NB4 (cell line): ENCODE measurements at regions not wholly inside any gene's neighbourhood (a gene's known extent, or its start where the extent isn't known, plus 50 kb on each side); places are given as distances from the start of the nearest gene placed in this dataset.

Experiments
- MYC ChIP-seq: IDR thresholded peaks from 2 replicates; pipeline ENCODE4 v1.6.1; 2011; ENCODE audit warnings: low read depth, low read length
- POLR2A ChIP-seq: IDR thresholded peaks from 2 replicates; pipeline ENCODE4 v1.6.1; 2011; ENCODE audit warnings: mild to moderate bottlenecking; ENCODE audit not compliant: insufficient read length; ENCODE audit errors: extremely low read depth
- TF ChIP-seq, protein P1 (sequence below): IDR thresholded peaks from one replicate; pipeline ENCODE4 v1.5.1; 2012; ENCODE audit warnings: low read depth, low read length
- TF ChIP-seq, protein P2 (sequence below): IDR thresholded peaks from 2 replicates; pipeline ENCODE4 v1.6.1; 2011; ENCODE audit warnings: low read depth, low read length

DNA sequence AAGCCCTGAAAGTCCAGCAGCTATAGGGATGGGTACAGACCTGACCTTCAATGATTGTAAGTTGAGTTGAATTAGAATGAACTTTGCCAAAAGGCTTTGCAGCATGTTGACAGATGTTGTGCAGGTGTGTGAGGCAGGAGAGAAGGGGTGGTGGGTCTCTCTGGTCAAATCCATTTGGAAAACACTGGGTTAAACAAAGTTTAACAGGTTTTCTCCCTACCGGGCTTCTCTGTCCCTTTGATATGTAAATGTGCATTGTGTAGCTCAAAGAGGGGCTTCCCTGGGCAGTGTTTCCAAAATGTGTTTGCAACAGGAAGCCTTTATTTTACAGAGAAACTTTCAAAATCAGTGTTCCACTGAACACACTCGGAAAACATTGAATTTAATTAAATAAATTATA lies 72.1 kb upstream of the BRINP1 start:
- TF ChIP-seq, protein P1, sequence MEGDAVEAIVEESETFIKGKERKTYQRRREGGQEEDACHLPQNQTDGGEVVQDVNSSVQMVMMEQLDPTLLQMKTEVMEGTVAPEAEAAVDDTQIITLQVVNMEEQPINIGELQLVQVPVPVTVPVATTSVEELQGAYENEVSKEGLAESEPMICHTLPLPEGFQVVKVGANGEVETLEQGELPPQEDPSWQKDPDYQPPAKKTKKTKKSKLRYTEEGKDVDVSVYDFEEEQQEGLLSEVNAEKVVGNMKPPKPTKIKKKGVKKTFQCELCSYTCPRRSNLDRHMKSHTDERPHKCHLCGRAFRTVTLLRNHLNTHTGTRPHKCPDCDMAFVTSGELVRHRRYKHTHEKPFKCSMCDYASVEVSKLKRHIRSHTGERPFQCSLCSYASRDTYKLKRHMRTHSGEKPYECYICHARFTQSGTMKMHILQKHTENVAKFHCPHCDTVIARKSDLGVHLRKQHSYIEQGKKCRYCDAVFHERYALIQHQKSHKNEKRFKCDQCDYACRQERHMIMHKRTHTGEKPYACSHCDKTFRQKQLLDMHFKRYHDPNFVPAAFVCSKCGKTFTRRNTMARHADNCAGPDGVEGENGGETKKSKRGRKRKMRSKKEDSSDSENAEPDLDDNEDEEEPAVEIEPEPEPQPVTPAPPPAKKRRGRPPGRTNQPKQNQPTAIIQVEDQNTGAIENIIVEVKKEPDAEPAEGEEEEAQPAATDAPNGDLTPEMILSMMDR, result no peak
- TF ChIP-seq, protein P2, sequence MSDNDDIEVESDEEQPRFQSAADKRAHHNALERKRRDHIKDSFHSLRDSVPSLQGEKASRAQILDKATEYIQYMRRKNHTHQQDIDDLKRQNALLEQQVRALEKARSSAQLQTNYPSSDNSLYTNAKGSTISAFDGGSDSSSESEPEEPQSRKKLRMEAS, result no peak
- TF ChIP-seq POLR2A (no peak), MYC (no peak)
